ENCODE measurements at regions not wholly inside any gene's neighbourhood (a gene's known extent, or its start where the extent isn't known, plus 50 kb on each side); places are given as distances from the start of the nearest gene placed in this dataset.

DNA sequence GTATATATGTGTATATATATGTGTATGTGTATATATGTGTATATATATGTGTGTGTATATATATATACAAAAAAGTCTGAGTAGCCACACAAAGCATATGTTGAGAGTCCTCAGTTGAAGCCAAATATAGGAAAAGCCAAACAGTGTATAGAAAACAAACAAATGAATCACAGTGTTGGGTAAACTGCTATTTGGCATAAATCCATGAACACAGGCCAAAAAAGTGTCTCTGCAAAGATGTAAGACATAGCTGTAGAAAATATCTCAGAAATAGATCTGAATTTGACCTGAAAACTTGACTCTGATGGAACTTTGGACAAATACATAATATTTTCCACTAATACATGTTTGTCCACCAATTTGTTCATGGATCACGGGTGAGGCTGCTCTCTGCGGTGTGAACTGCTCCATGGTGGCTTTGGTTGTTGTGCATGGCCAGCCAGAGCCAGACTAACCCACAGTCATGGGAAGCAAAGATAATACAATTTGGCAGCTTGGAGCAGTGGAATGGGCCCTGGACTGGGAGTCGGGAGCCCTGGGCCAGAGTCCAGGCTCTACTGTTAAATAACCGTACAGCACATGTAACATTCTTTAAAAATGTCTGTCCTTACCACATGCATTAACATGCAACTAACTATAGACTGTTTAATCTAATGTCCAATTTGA, 76.9 kb upstream of the EED start:
- TF ChIP-seq, protein P1, sequence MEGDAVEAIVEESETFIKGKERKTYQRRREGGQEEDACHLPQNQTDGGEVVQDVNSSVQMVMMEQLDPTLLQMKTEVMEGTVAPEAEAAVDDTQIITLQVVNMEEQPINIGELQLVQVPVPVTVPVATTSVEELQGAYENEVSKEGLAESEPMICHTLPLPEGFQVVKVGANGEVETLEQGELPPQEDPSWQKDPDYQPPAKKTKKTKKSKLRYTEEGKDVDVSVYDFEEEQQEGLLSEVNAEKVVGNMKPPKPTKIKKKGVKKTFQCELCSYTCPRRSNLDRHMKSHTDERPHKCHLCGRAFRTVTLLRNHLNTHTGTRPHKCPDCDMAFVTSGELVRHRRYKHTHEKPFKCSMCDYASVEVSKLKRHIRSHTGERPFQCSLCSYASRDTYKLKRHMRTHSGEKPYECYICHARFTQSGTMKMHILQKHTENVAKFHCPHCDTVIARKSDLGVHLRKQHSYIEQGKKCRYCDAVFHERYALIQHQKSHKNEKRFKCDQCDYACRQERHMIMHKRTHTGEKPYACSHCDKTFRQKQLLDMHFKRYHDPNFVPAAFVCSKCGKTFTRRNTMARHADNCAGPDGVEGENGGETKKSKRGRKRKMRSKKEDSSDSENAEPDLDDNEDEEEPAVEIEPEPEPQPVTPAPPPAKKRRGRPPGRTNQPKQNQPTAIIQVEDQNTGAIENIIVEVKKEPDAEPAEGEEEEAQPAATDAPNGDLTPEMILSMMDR (IDR thresholded peaks at IDR 0.05; ENCODE audit: low read depth, low read length, missing input control), result no peak
- TF ChIP-seq RXRA (IDR thresholded peaks at IDR 0.05) (no peak), RAD21 (IDR thresholded peaks at IDR 0.05) (no peak), GABPA (IDR thresholded peaks at IDR 0.05 in 1 of 2, conservative IDR thresholded peaks at IDR 0.05 in 1 of 2) (no peak), YY1 (IDR thresholded peaks at IDR 0.05) (no peak)
- TF ChIP-seq, protein P2, sequence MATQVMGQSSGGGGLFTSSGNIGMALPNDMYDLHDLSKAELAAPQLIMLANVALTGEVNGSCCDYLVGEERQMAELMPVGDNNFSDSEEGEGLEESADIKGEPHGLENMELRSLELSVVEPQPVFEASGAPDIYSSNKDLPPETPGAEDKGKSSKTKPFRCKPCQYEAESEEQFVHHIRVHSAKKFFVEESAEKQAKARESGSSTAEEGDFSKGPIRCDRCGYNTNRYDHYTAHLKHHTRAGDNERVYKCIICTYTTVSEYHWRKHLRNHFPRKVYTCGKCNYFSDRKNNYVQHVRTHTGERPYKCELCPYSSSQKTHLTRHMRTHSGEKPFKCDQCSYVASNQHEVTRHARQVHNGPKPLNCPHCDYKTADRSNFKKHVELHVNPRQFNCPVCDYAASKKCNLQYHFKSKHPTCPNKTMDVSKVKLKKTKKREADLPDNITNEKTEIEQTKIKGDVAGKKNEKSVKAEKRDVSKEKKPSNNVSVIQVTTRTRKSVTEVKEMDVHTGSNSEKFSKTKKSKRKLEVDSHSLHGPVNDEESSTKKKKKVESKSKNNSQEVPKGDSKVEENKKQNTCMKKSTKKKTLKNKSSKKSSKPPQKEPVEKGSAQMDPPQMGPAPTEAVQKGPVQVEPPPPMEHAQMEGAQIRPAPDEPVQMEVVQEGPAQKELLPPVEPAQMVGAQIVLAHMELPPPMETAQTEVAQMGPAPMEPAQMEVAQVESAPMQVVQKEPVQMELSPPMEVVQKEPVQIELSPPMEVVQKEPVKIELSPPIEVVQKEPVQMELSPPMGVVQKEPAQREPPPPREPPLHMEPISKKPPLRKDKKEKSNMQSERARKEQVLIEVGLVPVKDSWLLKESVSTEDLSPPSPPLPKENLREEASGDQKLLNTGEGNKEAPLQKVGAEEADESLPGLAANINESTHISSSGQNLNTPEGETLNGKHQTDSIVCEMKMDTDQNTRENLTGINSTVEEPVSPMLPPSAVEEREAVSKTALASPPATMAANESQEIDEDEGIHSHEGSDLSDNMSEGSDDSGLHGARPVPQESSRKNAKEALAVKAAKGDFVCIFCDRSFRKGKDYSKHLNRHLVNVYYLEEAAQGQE (IDR thresholded peaks at IDR 0.05), result no peak
